Trophoblast cell (in vitro differentiated cells and primary cell): ENCODE measurements at regions not wholly inside any gene's neighbourhood (a gene's known extent, or its start where the extent isn't known, plus 50 kb on each side); places are given as distances from the start of the nearest gene placed in this dataset.

Experiments used
- DNase-seq, 2 donors: peaks; one replicate each; pipeline ENCODE4 v3.0.0-alpha.2; 2016
- H2AFZ ChIP-seq: 2 replicates; pipeline ENCODE4 v1.6.1; 2013; ENCODE audit warnings: low read length, moderate library complexity, mild to moderate bottlenecking; ENCODE audit not compliant: insufficient read depth, poor library complexity
- H2AK5ac ChIP-seq: 2 replicates; pipeline ENCODE4 v1.6.1; 2013; ENCODE audit warnings: mild to moderate bottlenecking, low read length
- H2BK120ac ChIP-seq: 2 replicates; pipeline ENCODE4 v1.6.1; 2013; ENCODE audit warnings: low read length, mild to moderate bottlenecking, moderate library complexity; ENCODE audit not compliant: insufficient read depth, poor library complexity
- H2BK12ac ChIP-seq: 2 replicates; pipeline ENCODE4 v1.6.1; 2013; ENCODE audit warnings: mild to moderate bottlenecking, low read length, moderate library complexity
- H2BK5ac ChIP-seq: 2 replicates; pipeline ENCODE4 v1.6.1; 2013; ENCODE audit warnings: low read length, low read depth, moderate library complexity, mild to moderate bottlenecking; ENCODE audit not compliant: poor library complexity
- H3K14ac ChIP-seq: 2 replicates; pipeline ENCODE4 v1.6.1; 2013; ENCODE audit warnings: mild to moderate bottlenecking, low read length
- H3K18ac ChIP-seq: 2 replicates; pipeline ENCODE4 v1.6.1; 2013; ENCODE audit warnings: mild to moderate bottlenecking, low read length
- H3K23ac ChIP-seq: 2 replicates; pipeline ENCODE4 v1.6.1; 2013; ENCODE audit warnings: low read length
- H3K27ac ChIP-seq: 2 replicates; pipeline ENCODE4 v1.5.1; 2013; ENCODE audit warnings: low read depth, mild to moderate bottlenecking, inconsistent platforms, low read length, moderate library complexity
- H3K27me3 ChIP-seq: 2 replicates; pipeline ENCODE4 v1.6.1; 2013; ENCODE audit warnings: inconsistent platforms, mild to moderate bottlenecking, low read length, moderate library complexity; ENCODE audit not compliant: insufficient read depth
- H3K36me3 ChIP-seq, 2 experiments: 1 replicate in 1 of 2; 2 replicates in 1 of 2; pipeline ENCODE4 v1.6.1; 2013; ENCODE audit warnings: low read length in 2 of 2, mild to moderate bottlenecking in 2 of 2, moderate library complexity in 1 of 2; ENCODE audit not compliant: insufficient read depth in 2 of 2, control insufficient read depth in 1 of 2
- H3K4ac ChIP-seq: 2 replicates; pipeline ENCODE4 v1.6.1; 2013; ENCODE audit warnings: low read depth, mild to moderate bottlenecking, low read length, moderate library complexity
- H3K4me1 ChIP-seq, 2 experiments: 1 replicate in 1 of 2; 2 replicates in 1 of 2; pipeline ENCODE4 v1.6.1; 2013; ENCODE audit warnings: low read length in 2 of 2, mild to moderate bottlenecking in 2 of 2, moderate library complexity in 1 of 2; ENCODE audit not compliant: insufficient read depth in 2 of 2, control insufficient read depth in 1 of 2
- H3K4me2 ChIP-seq: 2 replicates; pipeline ENCODE4 v1.6.1; 2013; ENCODE audit warnings: inconsistent platforms, mild to moderate bottlenecking, low read length, moderate library complexity
- H3K4me3 ChIP-seq: 2 replicates; pipeline ENCODE4 v1.5.1; 2013; ENCODE audit warnings: mild to moderate bottlenecking, low read depth, low read length, inconsistent platforms
- H3K79me1 ChIP-seq: one replicate; pipeline ENCODE4 v1.6.1; 2013; ENCODE audit warnings: low read length
- H3K79me2 ChIP-seq: 2 replicates; pipeline ENCODE4 v1.6.1; 2013; ENCODE audit warnings: low read length, mild to moderate bottlenecking; ENCODE audit not compliant: control insufficient read depth, insufficient read depth, poor library complexity
- H3K9ac ChIP-seq: 2 replicates; pipeline ENCODE4 v1.6.1; 2013; ENCODE audit warnings: mild to moderate bottlenecking, low read length
- H3K9me3 ChIP-seq: 2 replicates; pipeline ENCODE4 v1.6.1; 2013; ENCODE audit warnings: low read depth, mild to moderate bottlenecking, control low read depth, inconsistent platforms, low read length; ENCODE audit not compliant: insufficient read depth
- H4K12ac ChIP-seq: 2 replicates; pipeline ENCODE4 v1.6.1; 2013; ENCODE audit warnings: low read depth, mild to moderate bottlenecking, low read length, moderate library complexity
- H4K8ac ChIP-seq: 2 replicates; pipeline ENCODE4 v1.6.1; 2013; ENCODE audit warnings: low read depth, mild to moderate bottlenecking, low read length, moderate library complexity
- H4K91ac ChIP-seq: one replicate; pipeline ENCODE4 v1.6.1; 2013; ENCODE audit warnings: low read depth, mild to moderate bottlenecking, low read length, moderate library complexity
- WGBS: extraction: QIAGEN DNeasy Blood & Tissue Kit; methylation state at CpG from one replicate; pipeline ENCODE4 v1.1.7; 2013; ENCODE audit warnings: missing lambda C conversion rate; ENCODE audit not compliant: insufficient read length, insufficient coverage; ENCODE audit errors: extremely low coverage; 5-methylcytosine and 5-hydroxymethylcytosine counted together

GRCh38 chr9:118962426-118962825, 406.8 kb downstream of the BRINP1 start:
- Histone ChIP-seq H2AK5ac (no peak overlapping the region), H3K9me3 (no peaks in the 10 kb centered on the region), H4K91ac (no peak overlapping the region), H3K36me3 (no peaks in the 10 kb centered on the region), H3K4me1 (peaks cover 0 to 3% of the 10 kb centered on the region in 2 experiments), H4K8ac (no peak overlapping the region), H2BK12ac (no peak overlapping the region), H3K79me2 (no peaks in the 10 kb centered on the region), H2AFZ (no peak overlapping the region), H3K9ac (no peak overlapping the region), H3K4ac (no peak overlapping the region), H3K27me3 (no peaks in the 10 kb centered on the region), H2BK5ac (no peak overlapping the region), H3K23ac (no peak overlapping the region), H3K79me1 (no peaks in the 10 kb centered on the region), H4K12ac (no peak overlapping the region), H3K4me3 (no peak overlapping the region), H3K27ac (no peak overlapping the region), H3K14ac (no peak overlapping the region), H2BK120ac (no peak overlapping the region), H3K18ac (no peak overlapping the region), H3K4me2 (no peak overlapping the region)
- DNase-seq, result no peak
- WGBS, result no CpG with 5 or more reads among the region's 3 CpGs

GRCh38 chr9:118963674-118964073, 405.6 kb downstream of the BRINP1 start:
- H3K36me3 ChIP-seq, result no peaks in the 10 kb centered on the region
- no peak overlapping the region for H3K4ac ChIP-seq
- no peak overlapping the region for H3K18ac ChIP-seq
- no peak overlapping the region for H3K4me2 ChIP-seq
- no peaks in the 10 kb centered on the region for H3K79me2 ChIP-seq
- H3K4me1 ChIP-seq, result peaks cover 0 to 3% of the 10 kb centered on the region in 2 experiments
- no peak overlapping the region for H3K4me3 ChIP-seq
- no peak overlapping the region for H3K27ac ChIP-seq
- no peak overlapping the region for H2AFZ ChIP-seq
- H4K91ac ChIP-seq, result no peak overlapping the region
- no peak overlapping the region for H2BK12ac ChIP-seq
- no peak overlapping the region for H3K9ac ChIP-seq
- no CpG with 5 or more reads among the region's 2 CpGs for WGBS
- H3K79me1 ChIP-seq, result no peaks in the 10 kb centered on the region
- no peak for DNase-seq
- no peak overlapping the region for H2BK5ac ChIP-seq
- no peaks in the 10 kb centered on the region for H3K27me3 ChIP-seq
- H2AK5ac ChIP-seq, result no peak overlapping the region
- no peak overlapping the region for H2BK120ac ChIP-seq
- H4K12ac ChIP-seq, result no peak overlapping the region
- no peak overlapping the region for H4K8ac ChIP-seq
- no peaks in the 10 kb centered on the region for H3K9me3 ChIP-seq
- no peak overlapping the region for H3K23ac ChIP-seq
- H3K14ac ChIP-seq, result no peak overlapping the region

GRCh38 chr9:118967901-118968300, 401.3 kb downstream of the BRINP1 start:
- no peaks in the 10 kb centered on the region for H3K36me3 ChIP-seq
- no peaks in the 10 kb centered on the region for H3K9me3 ChIP-seq
- no peaks in the 10 kb centered on the region for H3K27me3 ChIP-seq
- no peak overlapping the region for H4K91ac ChIP-seq
- DNase-seq, result no peak
- WGBS, result no CpG with 5 or more reads among the region's 3 CpGs
- H3K4ac ChIP-seq, result no peak overlapping the region
- no peak overlapping the region for H2BK12ac ChIP-seq
- no peak overlapping the region for H4K12ac ChIP-seq
- H3K14ac ChIP-seq, result no peak overlapping the region
- no peak overlapping the region for H3K18ac ChIP-seq
- no peak overlapping the region for H3K23ac ChIP-seq
- H2BK5ac ChIP-seq, result no peak overlapping the region
- H3K79me2 ChIP-seq, result no peaks in the 10 kb centered on the region
- H3K4me3 ChIP-seq, result no peak overlapping the region
- no peak overlapping the region for H2AFZ ChIP-seq
- no peak overlapping the region for H4K8ac ChIP-seq
- no peak overlapping the region for H2AK5ac ChIP-seq
- no peaks in the 10 kb centered on the region for H3K79me1 ChIP-seq
- no peak overlapping the region for H3K4me2 ChIP-seq
- no peak overlapping the region for H2BK120ac ChIP-seq
- H3K4me1 ChIP-seq, result peaks cover 0 to under 1% of the 10 kb centered on the region in 2 experiments
- no peak overlapping the region for H3K27ac ChIP-seq
- no peak overlapping the region for H3K9ac ChIP-seq

- no peak overlapping the region for H2BK120ac ChIP-seq
- no peak overlapping the region for H2BK12ac ChIP-seq
- no peak overlapping the region for H3K4ac ChIP-seq
- H3K4me1 ChIP-seq, result no peaks in the 10 kb centered on the region
- H3K14ac ChIP-seq, result no peak overlapping the region
- no peak overlapping the region for H3K27ac ChIP-seq
- H3K23ac ChIP-seq, result no peak overlapping the region
- H4K12ac ChIP-seq, result no peak overlapping the region
- H4K91ac ChIP-seq, result no peak overlapping the region
- no CpG with 5 or more reads among the region's 1 CpG for WGBS
- no peak overlapping the region for H4K8ac ChIP-seq
- H3K9me3 ChIP-seq, result no peaks in the 10 kb centered on the region
- H3K18ac ChIP-seq, result no peak overlapping the region
- H3K79me1 ChIP-seq, result no peaks in the 10 kb centered on the region
- H3K27me3 ChIP-seq, result no peaks in the 10 kb centered on the region
- no peak overlapping the region for H2BK5ac ChIP-seq
- H3K36me3 ChIP-seq, result no peaks in the 10 kb centered on the region
- H3K79me2 ChIP-seq, result no peaks in the 10 kb centered on the region
- H3K9ac ChIP-seq, result no peak overlapping the region
- DNase-seq, result no peak
- no peak overlapping the region for H3K4me2 ChIP-seq
- H2AK5ac ChIP-seq, result no peak overlapping the region
- no peak overlapping the region for H3K4me3 ChIP-seq
- no peak overlapping the region for H2AFZ ChIP-seq
Observed at GRCh38 chr9:118975736-118976135, 393.5 kb downstream of the BRINP1 start.
